Activated CD4-positive, alpha-beta T cell treated with anti-CD3 and anti-CD28 coated beads, Interleukin-2, amount 50 U/mL, for 16 hours (primary cell): ENCODE measurements at regions not wholly inside any gene's neighbourhood (a gene's known extent, or its start where the extent isn't known, plus 50 kb on each side); places are given as distances from the start of the nearest gene placed in this dataset.

ENCODE experiments used
- DNase-seq: peaks from one replicate; pipeline ENCODE4 v3.0.0-alpha.2; 2020

- DNase-seq, result peak; percentile 3
Measured at GRCh38 chr3:180188512-180189309, 152.0 kb upstream of the PEX5L start.

- no peak for DNase-seq
Measured at GRCh38 chr3:180189310-180189648, 152.5 kb upstream of the PEX5L start.

- DNase-seq, result no peak
Measured at GRCh38 chr3:180196658-180197057, 159.9 kb upstream of the PEX5L start.

GRCh38 chr3:180199417-180199995 lies 162.8 kb upstream of the PEX5L start:
- no peak for DNase-seq

GRCh38 chr3:180215866-180216265 lies 179.1 kb upstream of the PEX5L start:
- no peak for DNase-seq

- no peak for DNase-seq
Measured at GRCh38 chr3:180223268-180223667, 186.5 kb upstream of the PEX5L start.

GRCh38 chr3:180229113-180229512 lies 192.4 kb upstream of the PEX5L start:
- no peak for DNase-seq

GRCh38 chr3:180239939-180240338 lies 203.2 kb upstream of the PEX5L start:
- no peak for DNase-seq

- DNase-seq, result no peak
Measured at GRCh38 chr3:180246688-180247195, 210.0 kb upstream of the PEX5L start.

GRCh38 chr3:180250172-180250571 lies 213.4 kb upstream of the PEX5L start:
- no peak for DNase-seq

- no peak for DNase-seq
Measured at GRCh38 chr3:180252683-180253082, 215.9 kb upstream of the PEX5L start.

- no peak for DNase-seq
Measured at GRCh38 chr3:180253283-180253682, 216.5 kb upstream of the PEX5L start.

GRCh38 chr3:180264479-180264878 lies 227.7 kb upstream of the PEX5L start:
- no peak for DNase-seq

GRCh38 chr3:180265551-180265950 lies 228.8 kb upstream of the PEX5L start:
- no peak for DNase-seq

- peak; percentile 23 for DNase-seq
Measured at GRCh38 chr3:180267202-180267843, 230.6 kb upstream of the PEX5L start.

- DNase-seq, result no peak
Measured at GRCh38 chr3:180274536-180274935, 237.8 kb upstream of the PEX5L start.

GRCh38 chr3:180275176-180275575 lies 238.4 kb upstream of the PEX5L start:
- no peak for DNase-seq

- no peak for DNase-seq
Measured at GRCh38 chr3:180277041-180277440, 240.3 kb upstream of the PEX5L start.

- DNase-seq, result no peak
Measured at GRCh38 chr3:180278583-180279188, 241.9 kb upstream of the PEX5L start.

- no peak for DNase-seq
Measured at GRCh38 chr3:180280555-180280954, 243.8 kb upstream of the PEX5L start.

- no peak for DNase-seq
Measured at GRCh38 chr3:180282386-180282785, 245.6 kb upstream of the PEX5L start.

GRCh38 chr3:180283251-180283650 lies 246.5 kb upstream of the PEX5L start:
- no peak for DNase-seq

- DNase-seq, result no peak
Measured at GRCh38 chr3:180284331-180285110, 247.8 kb upstream of the PEX5L start.
